22Rv1 (cell line): ENCODE measurements at regions not wholly inside any gene's neighbourhood (a gene's known extent, or its start where the extent isn't known, plus 50 kb on each side); places are given as distances from the start of the nearest gene placed in this dataset.

Experiments used
- ZFX ChIP-seq: fragments of 450-650 bp; IDR thresholded peaks from 2 replicates; pipeline ENCODE4 v1.6.1; 2017; ENCODE audit warnings: antibody characterized with exemption, borderline replicate concordance
- TF ChIP-seq, protein P1 (sequence below): fragments of 450-650 bp; IDR thresholded peaks from 2 replicates; pipeline ENCODE4 v1.5.1; 2017; ENCODE audit warnings: mild to moderate bottlenecking

DNA sequence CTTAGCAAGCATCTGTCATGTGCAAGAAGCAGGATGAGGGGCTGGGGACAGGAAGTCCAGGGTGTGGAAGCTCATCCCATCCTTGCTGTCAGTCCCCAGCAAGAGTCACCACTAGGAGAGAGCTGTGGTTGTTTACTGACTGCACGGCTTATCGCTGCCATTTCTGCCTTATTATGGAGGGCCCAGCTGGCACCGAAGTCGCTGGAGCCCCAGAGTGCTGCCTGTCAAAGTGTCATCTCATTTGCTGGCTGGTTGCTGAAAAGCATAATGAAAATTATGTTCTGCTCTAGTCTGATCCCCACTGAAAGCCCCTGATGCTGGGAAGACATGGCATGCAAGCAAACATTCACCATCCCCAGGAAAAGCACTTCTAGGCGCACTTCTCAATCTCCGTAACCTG, 642.7 kb downstream of the NPHP4 start:
- TF ChIP-seq, protein P1, sequence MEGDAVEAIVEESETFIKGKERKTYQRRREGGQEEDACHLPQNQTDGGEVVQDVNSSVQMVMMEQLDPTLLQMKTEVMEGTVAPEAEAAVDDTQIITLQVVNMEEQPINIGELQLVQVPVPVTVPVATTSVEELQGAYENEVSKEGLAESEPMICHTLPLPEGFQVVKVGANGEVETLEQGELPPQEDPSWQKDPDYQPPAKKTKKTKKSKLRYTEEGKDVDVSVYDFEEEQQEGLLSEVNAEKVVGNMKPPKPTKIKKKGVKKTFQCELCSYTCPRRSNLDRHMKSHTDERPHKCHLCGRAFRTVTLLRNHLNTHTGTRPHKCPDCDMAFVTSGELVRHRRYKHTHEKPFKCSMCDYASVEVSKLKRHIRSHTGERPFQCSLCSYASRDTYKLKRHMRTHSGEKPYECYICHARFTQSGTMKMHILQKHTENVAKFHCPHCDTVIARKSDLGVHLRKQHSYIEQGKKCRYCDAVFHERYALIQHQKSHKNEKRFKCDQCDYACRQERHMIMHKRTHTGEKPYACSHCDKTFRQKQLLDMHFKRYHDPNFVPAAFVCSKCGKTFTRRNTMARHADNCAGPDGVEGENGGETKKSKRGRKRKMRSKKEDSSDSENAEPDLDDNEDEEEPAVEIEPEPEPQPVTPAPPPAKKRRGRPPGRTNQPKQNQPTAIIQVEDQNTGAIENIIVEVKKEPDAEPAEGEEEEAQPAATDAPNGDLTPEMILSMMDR: no peak
- no peak for TF ChIP-seq ZFX
